HL-60 (cell line): ENCODE measurements at regions not wholly inside any gene's neighbourhood (a gene's known extent, or its start where the extent isn't known, plus 50 kb on each side); places are given as distances from the start of the nearest gene placed in this dataset.

Source experiments
- DNase-seq, 2 experiments: peaks; one replicate each; pipeline ENCODE4 v3.0.0-alpha.2; 2010 to 2020; ENCODE audit warnings: low read depth in 1 of 2, low spot score in 1 of 2
- H3K27ac ChIP-seq: fragments of 250-450 bp; sonication (Bioruptor Pico); replicated peaks from 2 replicates; pipeline ENCODE4 v1.5.1; 2020; ENCODE audit warnings: mild to moderate bottlenecking, moderate library complexity
- H3K27me3 ChIP-seq: fragments of 250-450 bp; sonication (Bioruptor Pico); 2 replicates; pipeline ENCODE4 v1.5.1; 2021; ENCODE audit warnings: mild to moderate bottlenecking, moderate library complexity; ENCODE audit not compliant: insufficient read depth, poor library complexity, severe bottlenecking
- H3K4me3 ChIP-seq: replicated peaks from 2 replicates; pipeline ENCODE4 v1.5.1; 2011; ENCODE audit warnings: mild to moderate bottlenecking, control low read depth, low read length; ENCODE audit not compliant: insufficient read depth
- GABPA ChIP-seq: IDR thresholded peaks from 2 replicates; pipeline ENCODE4 v1.6.1; 2012; ENCODE audit warnings: low read depth
- POLR2AphosphoS5 ChIP-seq: IDR thresholded peaks from 2 replicates; pipeline ENCODE4 v1.6.1; 2012; ENCODE audit warnings: low read depth
- SPI1 ChIP-seq: IDR thresholded peaks from 2 replicates; pipeline ENCODE4 v1.6.1; 2012; ENCODE audit warnings: low read depth, mild to moderate bottlenecking, borderline replicate concordance
- TF ChIP-seq, protein P1 (sequence below): IDR thresholded peaks from 2 replicates; pipeline ENCODE4 v1.6.1; 2012; ENCODE audit warnings: low read depth; ENCODE audit not compliant: insufficient replicate concordance
- TF ChIP-seq, protein P2 (sequence below): IDR thresholded peaks from one replicate; pipeline ENCODE4 v1.5.1; 2011; ENCODE audit warnings: low read length, control low read depth, inconsistent platforms; ENCODE audit not compliant: insufficient read depth

DNA sequence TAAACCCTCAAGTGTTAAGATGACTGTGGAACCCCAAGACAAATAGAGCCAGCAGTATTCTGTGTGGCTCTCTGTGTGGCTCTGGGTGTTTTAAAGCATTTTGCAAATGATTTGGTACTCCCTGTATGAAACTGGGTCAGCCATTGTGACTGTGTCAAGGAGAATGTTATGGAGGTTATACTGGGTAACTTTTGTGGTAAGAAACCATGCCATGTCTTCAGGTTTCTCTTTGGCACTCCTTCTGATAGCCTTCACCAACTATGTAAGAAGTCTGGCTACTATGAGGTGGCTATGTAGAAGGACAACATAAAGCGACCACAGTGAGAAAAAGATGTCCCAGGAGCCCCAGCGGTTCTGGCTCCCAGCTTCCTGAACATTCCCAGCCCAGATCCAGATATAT is 226.6 kb upstream of the RHOBTB1 start:
- no peak for TF ChIP-seq SPI1
- TF ChIP-seq, protein P1, sequence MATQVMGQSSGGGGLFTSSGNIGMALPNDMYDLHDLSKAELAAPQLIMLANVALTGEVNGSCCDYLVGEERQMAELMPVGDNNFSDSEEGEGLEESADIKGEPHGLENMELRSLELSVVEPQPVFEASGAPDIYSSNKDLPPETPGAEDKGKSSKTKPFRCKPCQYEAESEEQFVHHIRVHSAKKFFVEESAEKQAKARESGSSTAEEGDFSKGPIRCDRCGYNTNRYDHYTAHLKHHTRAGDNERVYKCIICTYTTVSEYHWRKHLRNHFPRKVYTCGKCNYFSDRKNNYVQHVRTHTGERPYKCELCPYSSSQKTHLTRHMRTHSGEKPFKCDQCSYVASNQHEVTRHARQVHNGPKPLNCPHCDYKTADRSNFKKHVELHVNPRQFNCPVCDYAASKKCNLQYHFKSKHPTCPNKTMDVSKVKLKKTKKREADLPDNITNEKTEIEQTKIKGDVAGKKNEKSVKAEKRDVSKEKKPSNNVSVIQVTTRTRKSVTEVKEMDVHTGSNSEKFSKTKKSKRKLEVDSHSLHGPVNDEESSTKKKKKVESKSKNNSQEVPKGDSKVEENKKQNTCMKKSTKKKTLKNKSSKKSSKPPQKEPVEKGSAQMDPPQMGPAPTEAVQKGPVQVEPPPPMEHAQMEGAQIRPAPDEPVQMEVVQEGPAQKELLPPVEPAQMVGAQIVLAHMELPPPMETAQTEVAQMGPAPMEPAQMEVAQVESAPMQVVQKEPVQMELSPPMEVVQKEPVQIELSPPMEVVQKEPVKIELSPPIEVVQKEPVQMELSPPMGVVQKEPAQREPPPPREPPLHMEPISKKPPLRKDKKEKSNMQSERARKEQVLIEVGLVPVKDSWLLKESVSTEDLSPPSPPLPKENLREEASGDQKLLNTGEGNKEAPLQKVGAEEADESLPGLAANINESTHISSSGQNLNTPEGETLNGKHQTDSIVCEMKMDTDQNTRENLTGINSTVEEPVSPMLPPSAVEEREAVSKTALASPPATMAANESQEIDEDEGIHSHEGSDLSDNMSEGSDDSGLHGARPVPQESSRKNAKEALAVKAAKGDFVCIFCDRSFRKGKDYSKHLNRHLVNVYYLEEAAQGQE = no peak

GRCh38 chr10:61169294-61169693 is 225.3 kb upstream of the RHOBTB1 start:
- TF ChIP-seq, protein P1 = no peak
- TF ChIP-seq, protein P2, sequence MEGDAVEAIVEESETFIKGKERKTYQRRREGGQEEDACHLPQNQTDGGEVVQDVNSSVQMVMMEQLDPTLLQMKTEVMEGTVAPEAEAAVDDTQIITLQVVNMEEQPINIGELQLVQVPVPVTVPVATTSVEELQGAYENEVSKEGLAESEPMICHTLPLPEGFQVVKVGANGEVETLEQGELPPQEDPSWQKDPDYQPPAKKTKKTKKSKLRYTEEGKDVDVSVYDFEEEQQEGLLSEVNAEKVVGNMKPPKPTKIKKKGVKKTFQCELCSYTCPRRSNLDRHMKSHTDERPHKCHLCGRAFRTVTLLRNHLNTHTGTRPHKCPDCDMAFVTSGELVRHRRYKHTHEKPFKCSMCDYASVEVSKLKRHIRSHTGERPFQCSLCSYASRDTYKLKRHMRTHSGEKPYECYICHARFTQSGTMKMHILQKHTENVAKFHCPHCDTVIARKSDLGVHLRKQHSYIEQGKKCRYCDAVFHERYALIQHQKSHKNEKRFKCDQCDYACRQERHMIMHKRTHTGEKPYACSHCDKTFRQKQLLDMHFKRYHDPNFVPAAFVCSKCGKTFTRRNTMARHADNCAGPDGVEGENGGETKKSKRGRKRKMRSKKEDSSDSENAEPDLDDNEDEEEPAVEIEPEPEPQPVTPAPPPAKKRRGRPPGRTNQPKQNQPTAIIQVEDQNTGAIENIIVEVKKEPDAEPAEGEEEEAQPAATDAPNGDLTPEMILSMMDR = no peak
- TF ChIP-seq POLR2AphosphoS5 = no peak
- no peak for DNase-seq
- Histone ChIP-seq H3K27me3 (peaks cover 2% of the 10 kb centered on the region), H3K4me3 (no peak overlapping the region), H3K27ac (no peak overlapping the region)

More for the DNA sequence above, 226.6 kb upstream of the RHOBTB1 start:
- H3K4me3 ChIP-seq = no peak overlapping the region
- peaks cover 2% of the 10 kb centered on the region for H3K27me3 ChIP-seq
- DNase-seq = no peak
- no peak overlapping the region for H3K27ac ChIP-seq

GRCh38 chr10:61166489-61166888 is 222.5 kb upstream of the RHOBTB1 start:
- no peak overlapping the region for H3K4me3 ChIP-seq
- no peak for TF ChIP-seq SPI1
- TF ChIP-seq GABPA = no peak
- no peak for TF ChIP-seq POLR2AphosphoS5
- TF ChIP-seq, protein P1 = no peak
- TF ChIP-seq, protein P2 = no peak

DNA sequence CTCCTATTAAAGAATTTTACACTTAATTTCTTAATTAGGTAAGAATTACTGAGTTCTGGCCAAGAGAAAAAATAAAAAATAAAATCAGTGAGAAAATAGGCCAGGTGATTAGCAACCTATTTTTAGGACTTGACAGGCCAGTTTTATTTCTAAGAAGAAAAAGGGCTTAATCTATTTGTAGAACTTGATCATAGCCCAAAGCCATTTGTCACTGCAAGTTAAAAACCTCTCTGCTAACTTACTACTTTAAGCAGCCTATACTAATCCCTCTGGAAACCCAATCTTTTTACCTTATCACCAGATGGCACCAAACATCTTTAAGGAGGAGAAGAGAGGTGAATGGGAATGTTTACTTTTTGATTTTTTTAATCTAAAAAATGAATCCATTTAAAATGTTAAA is 222.1 kb upstream of the RHOBTB1 start:
- TF ChIP-seq, protein P2 = no peak
- TF ChIP-seq SPI1 (no peak), GABPA (no peak), POLR2AphosphoS5 (no peak)
- TF ChIP-seq, protein P1 = no peak
- H3K27ac ChIP-seq = no peak overlapping the region
- no peaks in the 10 kb centered on the region for H3K27me3 ChIP-seq
- H3K4me3 ChIP-seq = no peak overlapping the region
- DNase-seq = no peak

More at GRCh38 chr10:61166489-61166888, 222.5 kb upstream of the RHOBTB1 start:
- Histone ChIP-seq H3K27me3 (no peaks in the 10 kb centered on the region), H3K27ac (no peak overlapping the region)
- no peak for DNase-seq
